Endothelial cell of umbilical vein (primary cell): ENCODE measurements at regions not wholly inside any gene's neighbourhood (a gene's known extent, or its start where the extent isn't known, plus 50 kb on each side); places are given as distances from the start of the nearest gene placed in this dataset.

Experiments
- EZH2 ChIP-seq: IDR thresholded peaks from 2 replicates; pipeline ENCODE4 v1.6.1; 2012; ENCODE audit warnings: borderline replicate concordance, low read depth, mild to moderate bottlenecking, moderate library complexity, low read length, inconsistent platforms; ENCODE audit not compliant: severe bottlenecking
- TF ChIP-seq, protein P1 (sequence below), 2 donors: IDR thresholded peaks; 1 replicate in 1 of 2; 2 replicates in 1 of 2; pipeline ENCODE4 v1.5.1; 2011; ENCODE audit warnings: low read length in 2 of 2, mild to moderate bottlenecking in 2 of 2, moderate library complexity in 2 of 2, control low read depth in 1 of 2, inconsistent platforms in 1 of 2, low read depth in 1 of 2; ENCODE audit not compliant: insufficient read depth in 1 of 2; ENCODE audit errors: extremely low read depth in 1 of 2

DNA sequence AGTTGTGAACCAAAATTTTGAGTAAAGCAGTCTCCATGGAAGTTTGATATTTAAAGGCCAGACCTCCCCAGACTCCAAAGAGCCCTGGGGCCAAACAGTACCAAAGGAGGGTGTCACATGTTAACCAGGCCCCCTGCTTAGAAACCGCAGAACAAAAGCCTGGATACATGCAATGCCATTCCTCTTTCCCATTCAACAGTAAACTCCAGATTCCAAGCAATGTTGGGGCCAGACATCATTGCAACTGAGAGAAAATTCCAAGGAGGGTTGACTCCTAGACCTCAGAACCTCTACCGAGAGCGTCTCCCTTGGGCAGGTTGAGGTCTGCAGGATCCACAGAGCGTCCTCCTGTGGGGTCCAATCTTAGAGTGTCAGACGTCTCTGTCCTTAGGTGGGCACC, 404.4 kb upstream of the SYT4 start:
- TF ChIP-seq, protein P1, sequence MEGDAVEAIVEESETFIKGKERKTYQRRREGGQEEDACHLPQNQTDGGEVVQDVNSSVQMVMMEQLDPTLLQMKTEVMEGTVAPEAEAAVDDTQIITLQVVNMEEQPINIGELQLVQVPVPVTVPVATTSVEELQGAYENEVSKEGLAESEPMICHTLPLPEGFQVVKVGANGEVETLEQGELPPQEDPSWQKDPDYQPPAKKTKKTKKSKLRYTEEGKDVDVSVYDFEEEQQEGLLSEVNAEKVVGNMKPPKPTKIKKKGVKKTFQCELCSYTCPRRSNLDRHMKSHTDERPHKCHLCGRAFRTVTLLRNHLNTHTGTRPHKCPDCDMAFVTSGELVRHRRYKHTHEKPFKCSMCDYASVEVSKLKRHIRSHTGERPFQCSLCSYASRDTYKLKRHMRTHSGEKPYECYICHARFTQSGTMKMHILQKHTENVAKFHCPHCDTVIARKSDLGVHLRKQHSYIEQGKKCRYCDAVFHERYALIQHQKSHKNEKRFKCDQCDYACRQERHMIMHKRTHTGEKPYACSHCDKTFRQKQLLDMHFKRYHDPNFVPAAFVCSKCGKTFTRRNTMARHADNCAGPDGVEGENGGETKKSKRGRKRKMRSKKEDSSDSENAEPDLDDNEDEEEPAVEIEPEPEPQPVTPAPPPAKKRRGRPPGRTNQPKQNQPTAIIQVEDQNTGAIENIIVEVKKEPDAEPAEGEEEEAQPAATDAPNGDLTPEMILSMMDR (IDR thresholded peaks at IDR 0.05; ENCODE audit: extremely low read depth in 1 of 2, insufficient read depth in 1 of 2, low read depth in 1 of 2, low read length in 2 of 2), result no peak
- TF ChIP-seq EZH2, result no peak
